Activated CD8-positive, alpha-beta memory T cell treated with anti-CD3 and anti-CD28 coated beads, Interleukin-2, amount 50 U/mL, for 24 hours (primary cell): ENCODE measurements at regions not wholly inside any gene's neighbourhood (a gene's known extent, or its start where the extent isn't known, plus 50 kb on each side); places are given as distances from the start of the nearest gene placed in this dataset.

Source experiments
- DNase-seq: peaks from one replicate; pipeline ENCODE4 v3.0.0-alpha.2; 2020; ENCODE audit errors: extremely low read depth

DNA sequence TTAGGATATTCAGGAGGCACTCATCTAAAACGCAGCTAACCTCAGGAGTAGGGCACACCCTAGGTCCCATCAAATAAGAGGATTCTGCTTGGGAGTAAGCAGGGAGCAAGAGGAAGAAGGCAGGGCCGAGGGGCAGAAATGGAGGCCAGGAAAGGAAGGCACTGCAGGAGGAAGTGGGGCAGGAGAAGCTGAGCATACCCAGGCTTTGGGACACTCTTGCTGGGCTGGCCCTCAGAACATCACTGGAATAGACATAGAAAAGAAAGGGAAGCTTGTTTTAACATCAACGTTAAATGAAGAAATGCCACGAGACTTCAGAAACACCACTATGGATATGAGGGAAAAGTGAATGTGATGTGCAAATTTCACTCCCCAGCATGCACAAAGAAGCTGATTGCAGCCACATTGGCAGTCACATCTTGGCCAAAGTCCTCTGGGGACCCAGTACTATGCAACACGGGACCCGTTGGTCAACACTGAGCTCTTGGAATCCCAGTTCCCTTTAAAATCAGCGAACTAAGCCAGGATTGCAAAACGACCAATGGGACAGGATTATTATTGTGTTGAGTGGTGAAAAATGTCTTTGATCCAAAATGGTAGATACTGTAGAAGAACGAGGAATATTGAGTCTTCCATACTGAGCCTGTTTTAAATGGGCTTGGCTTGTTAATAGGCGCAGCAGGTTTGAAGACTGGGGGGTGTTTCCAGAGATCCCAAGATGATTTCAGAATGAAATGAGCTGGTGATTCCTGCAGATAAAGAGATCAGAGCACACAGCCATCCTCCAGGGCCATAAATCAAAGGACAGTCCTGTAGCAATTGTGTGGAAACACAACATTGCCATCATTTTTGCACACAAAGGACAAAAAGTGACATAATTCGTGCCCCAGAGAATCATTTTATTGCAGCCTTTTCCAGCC, 152.4 kb downstream of the TOMM20 start:
- DNase-seq, result no peak

GRCh38 chr1:234975122-234975940, 153.3 kb downstream of the TOMM20 start:
- DNase-seq, result no peak

DNA sequence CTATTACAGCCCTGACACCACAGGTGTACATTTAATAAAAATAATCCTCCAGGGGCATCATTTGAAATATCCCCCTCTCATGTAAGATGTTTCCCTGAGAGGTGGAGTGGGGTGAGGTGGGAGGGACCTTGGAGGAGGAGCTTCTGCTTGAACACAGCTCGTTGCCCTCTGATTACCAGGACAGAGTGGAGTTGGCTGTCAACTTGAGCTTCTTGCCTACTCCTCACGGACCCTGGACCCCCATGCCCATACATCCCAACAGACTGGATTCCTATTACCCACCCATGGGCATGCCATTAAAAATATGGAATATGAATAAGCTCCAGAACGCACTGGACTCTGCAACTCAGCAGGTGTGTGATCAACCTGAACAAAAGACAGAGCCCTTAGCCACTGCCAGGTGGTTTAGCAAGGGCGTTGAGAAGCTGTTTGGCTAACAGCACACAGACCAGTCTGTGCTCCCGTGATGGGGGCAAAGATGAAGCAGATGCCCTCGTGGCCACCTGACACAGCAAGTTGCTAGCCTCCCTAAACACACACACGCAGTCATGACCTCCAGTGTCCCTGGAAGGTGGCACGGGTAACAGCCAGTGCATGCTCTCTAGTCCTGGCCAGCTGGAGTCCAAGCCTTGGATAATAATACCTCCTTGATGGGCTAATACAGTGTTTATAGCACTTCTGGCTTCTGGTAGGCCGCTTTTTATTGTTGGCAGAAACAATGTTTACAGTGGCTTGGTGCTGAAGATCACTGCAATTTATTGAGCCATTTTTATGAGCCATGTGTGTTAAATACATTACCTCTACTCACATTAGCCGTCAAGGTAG, 155.0 kb downstream of the TOMM20 start:
- DNase-seq, result no peak

DNA sequence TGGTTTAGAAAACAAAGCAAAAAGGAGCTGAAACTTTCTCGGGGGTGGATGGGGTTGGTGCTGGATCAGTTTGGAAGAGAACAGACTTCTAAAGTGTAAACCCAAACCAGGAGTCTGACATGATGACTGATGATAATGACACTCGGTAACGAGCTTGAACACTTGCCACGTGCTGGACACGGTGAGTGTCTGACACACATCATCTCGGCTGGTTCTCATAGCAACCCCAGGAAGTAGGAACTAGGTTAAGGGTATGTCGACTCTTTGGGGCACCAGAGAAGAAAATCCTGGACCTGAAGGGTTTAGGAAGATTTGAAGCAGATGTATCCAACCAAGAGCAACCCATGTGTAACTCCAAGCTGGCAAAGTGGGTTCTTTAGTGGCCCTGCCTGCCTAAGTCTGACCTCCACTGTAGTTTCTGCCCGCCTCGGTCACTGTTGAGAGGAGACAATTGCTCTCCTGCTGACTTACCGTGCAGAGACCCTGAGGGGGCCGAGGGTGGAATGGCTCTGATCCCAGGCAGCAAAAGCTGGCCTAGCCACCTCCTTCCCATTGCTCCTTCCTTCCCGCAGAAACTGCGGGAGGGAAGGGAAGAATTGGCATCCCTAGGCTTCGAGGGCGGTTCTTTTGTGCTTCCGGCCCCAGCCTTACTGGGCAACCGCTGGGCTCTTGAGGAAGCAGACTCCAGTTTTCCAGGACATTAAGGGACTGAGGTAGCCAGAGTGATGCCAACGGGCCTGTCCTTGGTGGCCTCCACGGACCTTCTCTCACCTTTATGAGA, 156.0 kb downstream of the TOMM20 start:
- DNase-seq, result no peak

DNA sequence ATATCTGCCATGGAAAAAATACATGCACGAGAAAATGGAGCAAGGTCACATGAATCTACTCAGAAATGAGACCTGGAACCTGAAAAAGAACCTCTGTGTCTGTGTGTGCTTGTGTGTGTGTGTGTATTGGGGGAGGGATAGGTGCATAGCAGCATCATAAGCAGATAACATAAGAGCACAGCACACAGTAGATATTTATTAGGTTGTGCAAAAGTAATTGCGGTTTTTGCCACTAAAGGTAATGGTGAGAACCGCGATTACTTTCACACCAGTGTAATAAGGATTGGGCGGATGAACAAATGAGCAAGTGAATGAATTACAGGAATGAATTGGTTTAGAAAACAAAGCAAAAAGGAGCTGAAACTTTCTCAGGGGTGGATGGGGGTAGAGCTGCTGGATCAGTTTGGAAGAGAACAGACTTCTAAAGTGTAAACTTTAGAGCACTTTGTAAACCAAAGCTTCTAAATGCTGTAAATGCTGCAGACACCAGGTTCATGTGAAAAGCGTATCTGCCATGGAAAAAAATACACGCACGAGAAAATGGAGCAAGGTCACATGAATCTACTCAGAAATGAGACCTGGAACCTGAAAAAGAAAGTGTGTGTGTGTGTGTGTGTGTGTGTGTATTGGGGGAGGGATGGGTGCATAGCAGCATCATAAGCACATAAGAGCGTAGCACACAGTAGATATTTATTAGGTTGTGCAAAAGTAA, 156.9 kb downstream of the TOMM20 start:
- DNase-seq, result no peak

GRCh38 chr1:234970731-234971476, 157.7 kb downstream of the TOMM20 start:
- DNase-seq, result no peak

DNA sequence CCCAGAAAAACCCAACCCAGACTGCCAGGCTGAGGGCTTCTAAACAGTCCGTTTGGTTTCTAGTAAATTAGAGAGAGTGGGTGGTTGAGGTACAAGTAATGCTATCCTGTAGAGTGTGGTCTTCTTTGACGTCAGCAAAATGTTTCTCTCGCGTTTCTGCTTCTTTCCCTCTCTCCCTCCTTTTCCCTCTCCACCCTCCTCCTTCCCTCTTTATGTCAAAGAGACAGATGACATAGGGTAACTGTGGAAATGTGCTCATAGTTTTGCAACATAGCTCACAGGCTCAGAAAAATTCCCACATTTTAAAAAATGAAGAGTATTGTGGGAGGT, 158.3 kb downstream of the TOMM20 start:
- no peak for DNase-seq

DNA sequence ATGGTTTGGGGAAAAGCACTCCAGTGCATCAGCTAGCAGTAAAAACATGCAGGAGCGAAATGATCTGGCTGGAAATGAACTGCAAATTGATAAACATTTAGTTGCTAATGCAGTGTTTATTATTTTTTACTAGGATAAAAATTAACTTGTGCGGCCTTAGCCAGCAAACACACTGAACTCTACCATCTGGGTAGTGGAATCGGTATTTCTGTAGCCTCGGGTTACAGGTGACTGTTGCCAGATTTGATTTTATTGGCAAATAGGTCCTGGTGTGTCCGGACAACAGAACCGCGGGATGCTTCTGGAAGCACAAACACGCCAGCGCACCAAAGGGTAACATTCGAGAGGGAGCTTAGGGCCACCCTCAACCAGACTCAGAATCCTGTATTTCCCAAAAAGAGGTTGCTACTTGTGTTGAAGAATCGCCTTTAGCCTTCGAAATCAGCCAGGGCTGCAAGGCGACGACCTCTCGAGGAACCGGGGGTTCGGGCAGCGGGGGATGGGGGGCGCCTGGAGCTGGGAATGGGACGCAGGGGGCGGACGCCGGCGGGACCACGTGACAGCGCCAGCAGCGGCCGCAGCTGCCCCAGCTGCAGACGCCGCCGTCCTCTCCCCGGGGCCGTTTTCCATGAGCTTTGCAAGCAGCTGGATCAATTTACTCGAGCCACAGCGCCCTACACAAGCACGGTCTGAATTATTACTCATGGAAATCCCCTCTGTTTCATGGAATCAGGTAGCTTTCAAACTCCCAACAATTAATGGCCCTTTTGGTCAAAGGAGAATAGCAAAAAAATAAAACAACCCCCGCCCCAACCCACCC, 158.8 kb downstream of the TOMM20 start:
- no peak for DNase-seq

DNA sequence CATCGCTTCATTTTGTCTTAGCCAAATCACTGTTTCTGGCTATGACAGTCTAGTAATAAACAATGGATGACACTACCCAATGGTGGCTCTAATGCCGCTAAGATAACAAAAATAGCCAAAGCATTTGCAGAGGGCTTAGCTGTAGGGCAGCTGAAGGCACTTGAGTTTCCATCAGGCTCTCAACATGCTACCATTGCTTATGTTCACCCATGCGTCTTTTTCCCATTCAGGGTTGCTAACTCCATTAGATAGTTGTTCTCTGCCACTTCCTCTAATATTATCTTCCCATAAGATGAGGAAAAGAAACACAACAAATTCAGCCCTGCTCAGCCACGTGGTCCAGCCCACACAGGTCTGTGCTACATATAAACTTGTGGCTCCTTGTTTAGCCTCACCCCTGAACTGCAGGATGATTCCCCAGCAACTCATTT, 159.6 kb downstream of the TOMM20 start:
- DNase-seq, result no peak

- DNase-seq, result no peak
These were observed 160.2 kb downstream of the TOMM20 start for GRCh38 chr1:234968451-234968850.

DNA sequence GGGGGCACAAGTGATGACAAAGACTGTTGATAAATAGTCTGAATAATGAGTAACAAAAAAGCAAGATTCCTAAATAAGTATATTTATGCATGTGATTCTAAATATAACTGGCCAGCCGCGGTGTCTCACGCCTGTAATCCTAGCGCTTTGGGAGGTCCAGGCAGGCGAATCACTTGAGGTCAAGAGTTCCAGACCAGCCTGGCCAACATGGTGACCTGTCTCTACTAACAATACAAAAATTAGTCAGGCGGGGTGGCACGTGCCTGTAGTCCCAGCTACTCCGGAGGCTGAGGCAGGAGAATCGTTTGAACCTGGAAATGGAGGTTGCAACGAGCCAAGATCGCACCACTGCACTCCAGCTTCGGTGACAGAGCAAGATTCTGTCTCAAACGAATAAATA, 161.5 kb downstream of the TOMM20 start:
- DNase-seq, result no peak

DNA sequence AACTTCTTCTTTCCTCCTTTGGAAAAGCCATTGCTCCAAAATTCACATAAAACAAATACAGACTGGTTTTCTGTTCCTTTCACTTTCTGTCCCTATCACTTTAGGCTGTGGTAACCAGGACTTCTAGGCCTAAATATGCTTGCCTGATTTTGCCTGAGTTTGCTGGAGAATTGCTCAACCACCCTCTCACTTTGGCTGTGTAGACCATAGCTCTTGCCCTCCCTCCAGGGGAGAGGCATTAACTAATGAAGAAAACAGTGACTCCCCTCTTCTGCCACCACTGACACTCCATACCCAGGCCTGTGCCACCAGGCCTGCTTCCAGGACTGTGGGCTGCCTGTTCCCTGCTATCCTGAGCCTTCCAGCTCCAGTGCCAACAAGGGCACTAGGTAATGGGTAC, 163.5 kb downstream of the TOMM20 start:
- DNase-seq, result no peak

DNA sequence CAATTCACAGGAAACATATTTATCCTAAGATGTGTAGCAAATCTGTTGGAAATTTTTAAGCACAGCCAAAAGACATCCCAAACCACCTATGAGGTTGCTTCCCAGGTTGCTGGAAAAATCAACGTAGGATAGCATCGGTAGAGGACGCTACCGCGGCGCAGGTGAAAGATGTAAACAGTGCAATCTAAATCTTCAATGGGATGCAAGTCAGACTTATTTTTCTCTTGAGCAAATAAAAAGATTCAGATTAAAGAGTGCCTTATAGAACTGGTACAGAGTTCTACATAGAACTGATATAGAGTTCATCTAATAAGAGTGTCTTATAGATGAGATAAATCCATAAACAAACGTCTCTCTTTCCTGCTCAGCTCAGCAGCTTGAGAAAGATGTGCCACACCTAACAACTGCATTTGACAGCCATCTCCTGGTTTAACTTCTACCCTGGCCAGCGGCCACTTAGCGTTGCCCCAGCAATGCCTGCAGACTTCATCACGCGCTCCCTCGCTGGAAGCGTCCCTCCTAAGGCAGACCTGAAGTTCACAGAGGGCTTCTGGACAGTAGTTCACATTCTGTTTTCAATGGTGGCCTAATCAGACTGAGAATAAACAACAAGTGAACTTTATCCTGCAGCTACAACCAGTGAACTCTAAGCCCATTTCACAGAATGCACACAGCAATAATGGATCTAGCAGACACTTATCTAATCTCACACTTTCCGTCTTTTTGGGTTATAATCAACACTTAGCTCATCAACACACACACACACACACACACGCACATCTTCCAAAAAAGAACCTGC, 164.5 kb downstream of the TOMM20 start:
- no peak for DNase-seq

DNA sequence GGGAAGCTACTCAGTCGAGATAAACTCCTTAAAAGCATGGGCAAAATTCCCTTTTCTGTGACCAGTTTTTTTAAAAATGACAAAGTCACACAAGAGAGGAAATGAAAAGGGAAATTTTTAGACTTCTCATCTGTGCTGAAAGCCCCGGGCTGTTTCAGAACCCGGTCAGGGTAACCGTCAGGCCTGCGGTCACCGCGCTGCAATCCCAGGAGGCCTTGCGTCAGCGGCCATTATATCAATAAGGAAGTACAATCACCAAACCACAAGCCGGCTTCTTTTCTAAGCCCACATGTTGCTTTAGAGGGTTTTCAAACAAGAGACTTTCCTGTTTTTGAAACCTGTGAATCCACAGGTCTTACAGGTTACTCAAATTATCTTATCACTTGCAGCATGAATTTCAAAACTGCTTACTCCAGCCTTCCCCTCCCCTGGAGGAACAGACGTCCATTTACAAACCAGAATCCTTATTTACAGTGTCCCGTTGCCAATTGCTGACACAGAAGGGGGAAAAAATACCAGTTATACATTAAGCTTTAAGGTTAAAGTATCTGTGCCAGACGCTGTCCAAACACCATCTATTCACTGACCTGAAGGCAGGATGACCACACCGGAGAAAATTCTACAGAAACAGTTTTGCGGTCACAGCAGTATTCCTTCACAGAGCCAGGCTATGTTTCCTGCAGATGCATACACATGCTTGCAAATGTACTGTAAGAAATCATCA, 165.3 kb downstream of the TOMM20 start:
- peak; percentile 78 for DNase-seq

- no peak for DNase-seq
These were observed 166.2 kb downstream of the TOMM20 start for GRCh38 chr1:234962340-234962989.

GRCh38 chr1:234961456-234962339, 166.9 kb downstream of the TOMM20 start:
- no peak for DNase-seq
